Breast epithelium (tissue), 3 donors: ENCODE measurements at regions not wholly inside any gene's neighbourhood (a gene's known extent, or its start where the extent isn't known, plus 50 kb on each side); places are given as distances from the start of the nearest gene placed in this dataset.
"Not testable (repeated sequence)": the region's sequence is repeated elsewhere in the genome, so short reads cannot be mapped to it uniquely, and the experiment has no call there.

Experiments
- CTCF ChIP-seq, 3 donors: fragments of 450-650 bp; IDR thresholded peaks; one replicate each; pipeline ENCODE4 v1.5.1; 2016 to 2017; ENCODE audit warnings: antibody characterized with exemption in 3 of 3, mild to moderate bottlenecking in 3 of 3, moderate library complexity in 3 of 3
- POLR2A ChIP-seq: fragments of 450-650 bp; IDR thresholded peaks from one replicate; pipeline ENCODE4 v1.6.1; 2016; ENCODE audit warnings: antibody characterized with exemption, mild to moderate bottlenecking, moderate library complexity

- not testable (repeated sequence) for TF ChIP-seq CTCF (IDR thresholded peaks at IDR 0.05); POLR2A
These were observed 389.2 kb downstream of the TMEM121 start for GRCh38 chr14:105915546-105915945.
